GM12878 (cell line): ENCODE measurements at regions not wholly inside any gene's neighbourhood (a gene's known extent, or its start where the extent isn't known, plus 50 kb on each side); places are given as distances from the start of the nearest gene placed in this dataset.

ENCODE experiments used
- BHLHE40 ChIP-seq, 2 experiments: fragments of 450-650 bp in 1 of 2; IDR thresholded peaks; 2 replicates each; pipeline ENCODE4 v1.6.1; 2011 to 2017; ENCODE audit warnings: low read depth in 2 of 2, borderline replicate concordance in 1 of 2, improper control_type of control experiment in 1 of 2, low read length in 1 of 2, mild to moderate bottlenecking in 1 of 2
- DPF2 ChIP-seq: fragments of 450-650 bp; IDR thresholded peaks from 2 replicates; pipeline ENCODE4 v1.6.1; 2017; ENCODE audit warnings: mild to moderate bottlenecking
- GABPA ChIP-seq: IDR thresholded peaks from 2 replicates; pipeline ENCODE4 v1.6.1; 2014; ENCODE audit warnings: antibody characterized with exemption, low read depth, mild to moderate bottlenecking, inconsistent platforms
- HDGF ChIP-seq: fragments of 450-650 bp; IDR thresholded peaks from 2 replicates; pipeline ENCODE4 v1.6.1; 2016; ENCODE audit warnings: antibody characterized with exemption
- PAX5 ChIP-seq: IDR thresholded peaks from 2 replicates; pipeline ENCODE4 v1.6.1; 2011; ENCODE audit warnings: low read depth, low read length, borderline replicate concordance
- PML ChIP-seq: IDR thresholded peaks from 2 replicates; pipeline ENCODE4 v1.6.1; 2012; ENCODE audit warnings: low read length, inconsistent platforms
- SUZ12 ChIP-seq: fragments of 200-600 bp; sonication (generic); IDR thresholded peaks from one replicate; pipeline ENCODE4 v1.6.1; 2018; ENCODE audit warnings: antibody characterized with exemption, mild to moderate bottlenecking; ENCODE audit not compliant: unreplicated experiment
- ZNF24 ChIP-seq: fragments of 450-650 bp; IDR thresholded peaks from 2 replicates; pipeline ENCODE4 v1.6.1; 2017; ENCODE audit warnings: antibody characterized with exemption, mild to moderate bottlenecking
- TF ChIP-seq, protein P1 (sequence below): fragments of 450-650 bp; IDR thresholded peaks from 2 replicates; pipeline ENCODE4 v1.6.1; 2014; ENCODE audit warnings: mild to moderate bottlenecking
- TF ChIP-seq, protein P2 (sequence below): fragments of 450-650 bp; IDR thresholded peaks from 2 replicates; pipeline ENCODE4 v1.6.1; 2017; ENCODE audit warnings: low read depth, mild to moderate bottlenecking, moderate library complexity
- TF ChIP-seq, protein P3 (sequence below): IDR thresholded peaks from 2 replicates; pipeline ENCODE4 v1.6.1; 2011; ENCODE audit warnings: mild to moderate bottlenecking, low read depth, low read length, moderate library complexity; ENCODE audit not compliant: insufficient replicate concordance

DNA sequence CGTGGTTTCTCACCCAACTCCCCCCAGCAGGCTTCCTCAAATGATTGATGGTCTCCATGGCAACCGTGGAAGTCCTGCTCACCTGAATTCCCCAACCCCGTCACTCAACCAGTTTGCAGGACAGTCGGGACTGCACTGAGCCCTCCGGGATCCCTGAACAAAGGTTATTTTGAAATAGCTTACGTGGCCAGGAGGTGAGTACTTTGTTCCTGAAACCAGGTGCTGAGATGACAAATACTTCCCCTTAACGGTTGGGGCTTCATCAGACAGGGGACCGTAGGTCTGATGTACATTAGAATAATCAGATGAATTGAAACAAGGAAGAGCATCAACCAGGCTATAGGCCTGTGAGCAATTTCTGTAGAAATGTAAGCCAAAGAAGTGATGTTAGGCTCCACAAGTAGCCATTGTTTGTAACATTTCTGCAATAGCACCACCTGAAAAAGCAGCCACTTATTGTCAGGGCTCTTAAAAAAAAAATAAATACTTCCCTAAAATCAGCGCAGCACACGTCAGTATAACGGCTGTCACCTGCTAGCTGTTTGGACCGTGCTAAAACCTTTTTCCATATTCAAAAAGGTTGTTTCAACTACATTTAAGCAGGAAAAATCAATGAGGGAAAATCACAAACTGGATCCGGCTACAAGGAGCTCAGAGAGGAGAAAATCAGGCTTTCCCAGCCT, 206.4 kb upstream of the ID2 start (continued):
- TF ChIP-seq, protein P1, sequence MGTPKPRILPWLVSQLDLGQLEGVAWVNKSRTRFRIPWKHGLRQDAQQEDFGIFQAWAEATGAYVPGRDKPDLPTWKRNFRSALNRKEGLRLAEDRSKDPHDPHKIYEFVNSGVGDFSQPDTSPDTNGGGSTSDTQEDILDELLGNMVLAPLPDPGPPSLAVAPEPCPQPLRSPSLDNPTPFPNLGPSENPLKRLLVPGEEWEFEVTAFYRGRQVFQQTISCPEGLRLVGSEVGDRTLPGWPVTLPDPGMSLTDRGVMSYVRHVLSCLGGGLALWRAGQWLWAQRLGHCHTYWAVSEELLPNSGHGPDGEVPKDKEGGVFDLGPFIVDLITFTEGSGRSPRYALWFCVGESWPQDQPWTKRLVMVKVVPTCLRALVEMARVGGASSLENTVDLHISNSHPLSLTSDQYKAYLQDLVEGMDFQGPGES = no peak
- TF ChIP-seq, protein P2, sequence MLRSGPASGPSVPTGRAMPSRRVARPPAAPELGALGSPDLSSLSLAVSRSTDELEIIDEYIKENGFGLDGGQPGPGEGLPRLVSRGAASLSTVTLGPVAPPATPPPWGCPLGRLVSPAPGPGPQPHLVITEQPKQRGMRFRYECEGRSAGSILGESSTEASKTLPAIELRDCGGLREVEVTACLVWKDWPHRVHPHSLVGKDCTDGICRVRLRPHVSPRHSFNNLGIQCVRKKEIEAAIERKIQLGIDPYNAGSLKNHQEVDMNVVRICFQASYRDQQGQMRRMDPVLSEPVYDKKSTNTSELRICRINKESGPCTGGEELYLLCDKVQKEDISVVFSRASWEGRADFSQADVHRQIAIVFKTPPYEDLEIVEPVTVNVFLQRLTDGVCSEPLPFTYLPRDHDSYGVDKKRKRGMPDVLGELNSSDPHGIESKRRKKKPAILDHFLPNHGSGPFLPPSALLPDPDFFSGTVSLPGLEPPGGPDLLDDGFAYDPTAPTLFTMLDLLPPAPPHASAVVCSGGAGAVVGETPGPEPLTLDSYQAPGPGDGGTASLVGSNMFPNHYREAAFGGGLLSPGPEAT = peak; percentile 77; the same call in 1 of the 2 replicates
- TF ChIP-seq PAX5 = 0 out of 2 replicates have a peak, but pooled peaks have one; percentile 9
- peak; percentile 91 for TF ChIP-seq DPF2
- TF ChIP-seq, protein P3, sequence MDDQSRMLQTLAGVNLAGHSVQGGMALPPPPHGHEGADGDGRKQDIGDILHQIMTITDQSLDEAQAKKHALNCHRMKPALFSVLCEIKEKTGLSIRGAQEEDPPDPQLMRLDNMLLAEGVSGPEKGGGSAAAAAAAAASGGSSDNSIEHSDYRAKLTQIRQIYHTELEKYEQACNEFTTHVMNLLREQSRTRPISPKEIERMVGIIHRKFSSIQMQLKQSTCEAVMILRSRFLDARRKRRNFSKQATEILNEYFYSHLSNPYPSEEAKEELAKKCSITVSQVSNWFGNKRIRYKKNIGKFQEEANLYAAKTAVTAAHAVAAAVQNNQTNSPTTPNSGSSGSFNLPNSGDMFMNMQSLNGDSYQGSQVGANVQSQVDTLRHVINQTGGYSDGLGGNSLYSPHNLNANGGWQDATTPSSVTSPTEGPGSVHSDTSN = peak; percentile 74
- TF ChIP-seq HDGF = no peak
- TF ChIP-seq GABPA = 0 out of 2 replicates have a peak, but pooled peaks have one; percentile 23
- TF ChIP-seq ZNF24 = 0 out of 2 replicates have a peak, but pooled peaks have one; percentile 44
- no peak for TF ChIP-seq PML
- TF ChIP-seq SUZ12 = no peak
- peak in 1 of 2 experiments; percentile 53; a peak in 2 of 4 replicates for TF ChIP-seq BHLHE40 (IDR thresholded peaks at IDR 0.05; ENCODE audit: borderline replicate concordance in 1 of 2, low read depth in 2 of 2, low read length in 1 of 2)
